ENCODE measurements at regions not wholly inside any gene's neighbourhood (a gene's known extent, or its start where the extent isn't known, plus 50 kb on each side); places are given as distances from the start of the nearest gene placed in this dataset.

DNA sequence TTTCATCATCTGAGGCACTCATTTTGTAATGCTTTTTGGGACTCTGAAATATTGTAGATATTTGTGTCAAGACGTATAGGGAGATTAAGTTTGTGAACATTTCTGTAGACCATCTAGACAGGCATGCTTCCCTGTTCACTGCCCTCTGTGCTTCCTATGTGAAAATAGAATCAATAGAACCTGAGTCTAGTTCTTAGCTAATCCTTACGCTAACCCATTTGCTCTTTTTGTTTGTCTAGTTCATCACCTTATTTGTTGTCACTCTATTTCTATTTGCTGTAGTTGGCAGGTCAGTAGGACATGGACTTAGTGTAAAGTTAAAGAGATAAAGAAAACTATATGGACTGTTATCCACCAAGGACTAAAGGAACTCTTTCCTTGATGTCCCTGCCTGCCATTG lies 1755.2 kb downstream of the C4orf33 start:
- no peak for DNase-seq (ENCODE audit: low read depth)
- ChIA-PET POLR2A (no interaction called here), CTCF (no interaction called here)
- TF ChIP-seq, protein P1, sequence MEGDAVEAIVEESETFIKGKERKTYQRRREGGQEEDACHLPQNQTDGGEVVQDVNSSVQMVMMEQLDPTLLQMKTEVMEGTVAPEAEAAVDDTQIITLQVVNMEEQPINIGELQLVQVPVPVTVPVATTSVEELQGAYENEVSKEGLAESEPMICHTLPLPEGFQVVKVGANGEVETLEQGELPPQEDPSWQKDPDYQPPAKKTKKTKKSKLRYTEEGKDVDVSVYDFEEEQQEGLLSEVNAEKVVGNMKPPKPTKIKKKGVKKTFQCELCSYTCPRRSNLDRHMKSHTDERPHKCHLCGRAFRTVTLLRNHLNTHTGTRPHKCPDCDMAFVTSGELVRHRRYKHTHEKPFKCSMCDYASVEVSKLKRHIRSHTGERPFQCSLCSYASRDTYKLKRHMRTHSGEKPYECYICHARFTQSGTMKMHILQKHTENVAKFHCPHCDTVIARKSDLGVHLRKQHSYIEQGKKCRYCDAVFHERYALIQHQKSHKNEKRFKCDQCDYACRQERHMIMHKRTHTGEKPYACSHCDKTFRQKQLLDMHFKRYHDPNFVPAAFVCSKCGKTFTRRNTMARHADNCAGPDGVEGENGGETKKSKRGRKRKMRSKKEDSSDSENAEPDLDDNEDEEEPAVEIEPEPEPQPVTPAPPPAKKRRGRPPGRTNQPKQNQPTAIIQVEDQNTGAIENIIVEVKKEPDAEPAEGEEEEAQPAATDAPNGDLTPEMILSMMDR (IDR thresholded peaks at IDR 0.05; ENCODE audit: insufficient read depth, low read depth, low read length), result no peak
- Histone ChIP-seq H3K27me3 (ENCODE audit: control insufficient read depth, insufficient read depth, low read length) (no peaks in the 10 kb centered on the region), H3K36me3 (ENCODE audit: control insufficient read depth, insufficient read depth, low read length) (no peaks in the 10 kb centered on the region), H3K4me3 (ENCODE audit: low read depth, low read length) (no peak overlapping the region)

DNA sequence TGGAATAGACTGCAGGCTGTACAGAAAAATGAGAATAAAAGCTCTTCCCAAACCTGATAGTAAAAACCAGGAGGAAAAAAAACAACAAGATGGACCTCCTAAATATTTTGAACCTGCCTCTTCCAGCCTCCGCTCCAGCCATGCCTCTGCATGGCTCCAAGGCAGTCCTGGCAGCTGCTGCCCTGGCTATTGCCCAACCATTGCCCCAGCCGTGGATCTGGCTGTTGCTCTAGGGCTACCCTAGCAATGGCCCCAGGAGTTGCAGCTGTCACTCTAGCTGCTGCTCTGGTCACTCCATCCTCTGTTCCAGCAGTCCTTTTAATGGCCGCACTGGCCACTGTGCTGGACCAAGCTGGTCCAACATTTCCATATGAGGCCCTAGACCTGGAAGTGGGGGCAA lies 1756.0 kb downstream of the C4orf33 start:
- Histone ChIP-seq H3K4me3 (ENCODE audit: low read depth, low read length) (no peak overlapping the region), H3K36me3 (ENCODE audit: control insufficient read depth, insufficient read depth, low read length) (no peaks in the 10 kb centered on the region), H3K27me3 (ENCODE audit: control insufficient read depth, insufficient read depth, low read length) (no peaks in the 10 kb centered on the region)
- CTCF ChIA-PET, result no interaction called here
- POLR2A ChIA-PET, result no interaction called here
- TF ChIP-seq, protein P1 (IDR thresholded peaks at IDR 0.05; ENCODE audit: insufficient read depth, low read depth, low read length), result no peak
- DNase-seq (ENCODE audit: low read depth), result no peak

DNA sequence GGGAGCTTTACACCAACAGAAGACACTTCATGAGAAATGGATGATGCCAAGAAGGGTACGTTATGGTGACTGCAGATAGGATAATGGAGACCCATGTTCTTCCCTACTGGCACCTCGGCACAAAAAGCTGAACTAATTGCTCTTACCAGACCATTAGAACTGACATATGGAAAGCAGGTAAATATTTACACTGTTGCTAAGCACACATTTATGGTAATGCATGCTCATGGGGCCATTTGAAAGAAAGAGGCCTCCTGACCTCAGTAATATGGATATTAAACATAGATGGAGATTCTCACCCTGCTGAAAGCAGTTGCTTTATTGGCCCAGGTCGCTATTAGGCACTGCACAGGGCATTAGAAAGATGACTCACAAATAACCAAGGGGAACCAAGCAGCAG lies 1759.6 kb downstream of the C4orf33 start:
- POLR2A ChIA-PET, result no interaction called here
- TF ChIP-seq, protein P1 (IDR thresholded peaks at IDR 0.05; ENCODE audit: insufficient read depth, low read depth, low read length), result no peak
- CTCF ChIA-PET, result interaction anchor here (0.7 kb wide), 1 partner anchor 108 kb away, joined by 3 read pairs; no protein-coding TSS in a partner anchor
- no peaks in the 10 kb centered on the region for H3K36me3 ChIP-seq (ENCODE audit: control insufficient read depth, insufficient read depth, low read length)
- no peak overlapping the region for H3K4me3 ChIP-seq (ENCODE audit: low read depth, low read length)
- H3K27me3 ChIP-seq (ENCODE audit: control insufficient read depth, insufficient read depth, low read length), result no peaks in the 10 kb centered on the region
- no peak for DNase-seq (ENCODE audit: low read depth)

DNA sequence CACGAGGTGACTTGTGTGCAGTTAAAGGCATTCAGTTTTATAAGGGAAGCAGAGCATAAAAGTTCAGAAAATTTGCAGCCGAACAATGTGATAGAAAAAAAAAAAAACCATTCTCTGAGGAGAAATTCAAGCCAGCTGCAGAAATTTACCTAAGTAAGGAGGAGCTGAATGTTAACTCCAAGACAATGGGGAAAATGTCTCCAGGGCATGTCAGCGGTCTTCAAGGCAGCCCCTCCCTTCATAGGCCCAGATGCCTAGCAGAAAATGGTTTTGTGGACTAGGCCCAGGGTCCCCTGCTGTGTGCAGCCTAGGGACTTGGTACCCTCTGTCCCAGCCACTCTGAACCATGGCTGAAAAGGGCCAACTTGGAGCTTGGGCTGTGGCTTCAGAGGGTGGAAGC lies 1764.0 kb downstream of the C4orf33 start:
- CTCF ChIA-PET, result no interaction called here

DNA sequence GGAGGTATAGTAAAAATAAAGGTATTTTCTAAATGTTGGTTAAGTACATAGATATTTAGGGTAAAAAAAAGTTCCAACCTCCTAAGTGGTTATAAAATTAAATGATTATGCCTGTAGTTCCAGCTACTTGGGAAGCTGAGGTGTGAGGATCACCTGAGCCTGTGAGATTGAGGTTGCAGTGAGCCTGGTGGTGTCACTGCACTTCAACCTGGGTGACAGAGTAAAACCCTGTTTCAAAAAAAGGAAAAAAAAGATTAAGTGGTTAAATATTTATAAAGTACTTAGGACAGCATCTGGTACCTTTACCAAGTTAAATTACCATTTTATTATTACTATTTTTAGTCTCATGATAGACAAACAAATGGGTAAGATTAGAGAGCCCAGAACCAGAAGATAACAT lies 1801.0 kb downstream of the C4orf33 start:
- Histone ChIP-seq H3K4me3 (ENCODE audit: low read depth, low read length) (no peak overlapping the region), H3K27me3 (ENCODE audit: control insufficient read depth, insufficient read depth, low read length) (no peaks in the 10 kb centered on the region), H3K36me3 (ENCODE audit: control insufficient read depth, insufficient read depth, low read length) (no peaks in the 10 kb centered on the region)
- POLR2A ChIA-PET, result no interaction called here
- CTCF ChIA-PET, result no interaction called here
- TF ChIP-seq, protein P1 (IDR thresholded peaks at IDR 0.05; ENCODE audit: insufficient read depth, low read depth, low read length), result no peak
- no peak for DNase-seq (ENCODE audit: low read depth)

More for the DNA sequence above, 1764.0 kb downstream of the C4orf33 start:
- H3K4me3 ChIP-seq (ENCODE audit: low read depth, low read length), result no peak overlapping the region
- DNase-seq (ENCODE audit: low read depth), result no peak
- H3K36me3 ChIP-seq (ENCODE audit: control insufficient read depth, insufficient read depth, low read length), result no peaks in the 10 kb centered on the region
- TF ChIP-seq, protein P1 (IDR thresholded peaks at IDR 0.05; ENCODE audit: insufficient read depth, low read depth, low read length), result no peak
- POLR2A ChIA-PET, result no interaction called here
- H3K27me3 ChIP-seq (ENCODE audit: control insufficient read depth, insufficient read depth, low read length), result no peaks in the 10 kb centered on the region
